HL-60 (cell line): ENCODE measurements at regions not wholly inside any gene's neighbourhood (a gene's known extent, or its start where the extent isn't known, plus 50 kb on each side); places are given as distances from the start of the nearest gene placed in this dataset.

Experiments used
- CTCF ChIP-seq: IDR thresholded peaks from one replicate; pipeline ENCODE4 v1.5.1; 2011; ENCODE audit warnings: low read length, control low read depth, inconsistent platforms; ENCODE audit not compliant: insufficient read depth
- POLR2AphosphoS5 ChIP-seq: IDR thresholded peaks from 2 replicates; pipeline ENCODE4 v1.6.1; 2012; ENCODE audit warnings: low read depth
- REST ChIP-seq: IDR thresholded peaks from 2 replicates; pipeline ENCODE4 v1.6.1; 2012; ENCODE audit warnings: low read depth; ENCODE audit not compliant: insufficient replicate concordance

GRCh38 chr2:240299710-240300068, 135.8 kb upstream of the GPC1 start:
- no peak for TF ChIP-seq CTCF
- TF ChIP-seq POLR2AphosphoS5, result no peak
- TF ChIP-seq REST, result no peak
